ENCODE measurements at regions not wholly inside any gene's neighbourhood (a gene's known extent, or its start where the extent isn't known, plus 50 kb on each side); places are given as distances from the start of the nearest gene placed in this dataset.

DNA sequence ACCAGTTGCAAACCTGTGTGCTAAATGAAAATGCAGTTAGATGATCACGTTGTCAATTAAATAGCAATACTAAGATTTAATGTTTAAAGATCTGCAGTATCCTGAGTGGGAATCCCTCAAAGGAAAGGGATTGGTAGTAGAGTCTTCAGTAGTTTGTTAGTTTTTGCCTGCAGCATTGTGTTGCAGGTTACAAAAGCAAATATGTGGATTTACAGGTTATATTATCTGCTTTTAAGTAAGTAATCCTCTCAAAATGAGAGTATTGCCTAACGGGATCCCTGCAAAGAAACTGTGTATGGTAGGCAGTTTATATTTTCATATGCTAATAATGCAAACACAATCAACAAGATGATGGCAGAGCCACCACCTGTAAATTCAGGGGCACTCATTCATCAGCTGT is 72.2 kb upstream of the OSBPL8 start:
- TF ChIP-seq CTCF (IDR thresholded peaks at IDR 0.05) (no peak), EZH2 (IDR thresholded peaks at IDR 0.05) (no peak), EZH2phosphoT487 (IDR thresholded peaks at IDR 0.05) (no peak)
